Adrenal gland (tissue), 5 donors: ENCODE measurements at regions not wholly inside any gene's neighbourhood (a gene's known extent, or its start where the extent isn't known, plus 50 kb on each side); places are given as distances from the start of the nearest gene placed in this dataset.

Source experiments
- CTCF ChIP-seq, 6 experiments: fragments of 450-650 bp in 4 of 6; fragments of 200-600 bp in 2 of 6; sonication (generic) in 1 of 6; IDR thresholded peaks; 1 replicate in 5 of 6; 2 replicates in 1 of 6; pipeline versions ENCODE4 v1.5.1 to v1.8.0; 2016 to 2021; ENCODE audit warnings: antibody characterized with exemption in 6 of 6, mild to moderate bottlenecking in 2 of 6, moderate library complexity in 1 of 6
- POLR2A ChIP-seq, 2 donors: fragments of 450-650 bp; IDR thresholded peaks; one replicate each; pipeline ENCODE4 v1.6.1; 2017; ENCODE audit warnings: antibody characterized with exemption in 2 of 2, mild to moderate bottlenecking in 2 of 2, moderate library complexity in 1 of 2
- donor health status: DM: no; HTN: no; CAD: no.

GRCh38 chr2:154912215-154912614 is 213.7 kb downstream of the KCNJ3 start:
- TF ChIP-seq CTCF (IDR thresholded peaks at IDR 0.05) (no peak), POLR2A (IDR thresholded peaks at IDR 0.05) (no peak)
